Prostate gland (tissue), 2 donors: ENCODE measurements at regions not wholly inside any gene's neighbourhood (a gene's known extent, or its start where the extent isn't known, plus 50 kb on each side); places are given as distances from the start of the nearest gene placed in this dataset.

ENCODE experiments used
- DNase-seq: peaks from one replicate; pipeline ENCODE4 v3.0.0-alpha.2; 2019; ENCODE audit warnings: low spot score
- H3K27ac ChIP-seq, 2 donors: fragments of 200-600 bp; sonication (generic); 2 replicates each; pipeline ENCODE4 v1.5.1; 2017 to 2019
- H3K27me3 ChIP-seq: fragments of 200-600 bp; sonication (generic); replicated peaks from 2 replicates; pipeline ENCODE4 v1.5.1; 2019; ENCODE audit not compliant: insufficient read depth
- H3K36me3 ChIP-seq, 2 donors: fragments of 200-600 bp; sonication (generic); 1 replicate in 1 of 2; 2 replicates in 1 of 2; pipeline versions ENCODE4 v1.5.1 to v1.8.1; 2017 to 2019
- H3K4me1 ChIP-seq: fragments of 200-600 bp; sonication (generic); replicated peaks from 2 replicates; pipeline ENCODE4 v1.5.1; 2019
- H3K4me3 ChIP-seq, 2 donors: fragments of 200-600 bp; sonication (generic); 2 replicates each; pipeline ENCODE4 v1.5.1; 2017 to 2019
- H3K9me3 ChIP-seq: fragments of 200-600 bp; sonication (generic); 2 replicates; pipeline ENCODE4 v1.5.1; 2017
- POLR2A ChIP-seq: fragments of 450-650 bp; IDR thresholded peaks from one replicate; pipeline ENCODE4 v1.6.1; 2016; ENCODE audit warnings: antibody characterized with exemption, mild to moderate bottlenecking
- POLR2AphosphoS5 ChIP-seq: sonication (generic); formaldehyde crosslinking; IDR thresholded peaks from one replicate; pipeline ENCODE4 v1.6.1; 2017; ENCODE audit warnings: antibody characterized with exemption
- WGBS: methylation state at CpG from one replicate; pipeline ENCODE4 v1.1.5; 2018; 5-methylcytosine and 5-hydroxymethylcytosine counted together
- intact Hi-C: fragments of 100-400 bp; cut with DNase I; formaldehyde crosslinking; loops from one replicate; pipeline ENCODE4 v1.14.2; 2022
- TF ChIP-seq, protein P1 (sequence below), 4 experiments: fragments of 200-600 bp in 2 of 4; fragments of 450-650 bp in 2 of 4; sonication (generic) in 2 of 4; IDR thresholded peaks; 1 replicate in 3 of 4; 2 replicates in 1 of 4; pipeline ENCODE4 v1.5.1; 2016 to 2019; ENCODE audit warnings: antibody characterized with exemption in 4 of 4, mild to moderate bottlenecking in 2 of 4, moderate library complexity in 2 of 4

DNA sequence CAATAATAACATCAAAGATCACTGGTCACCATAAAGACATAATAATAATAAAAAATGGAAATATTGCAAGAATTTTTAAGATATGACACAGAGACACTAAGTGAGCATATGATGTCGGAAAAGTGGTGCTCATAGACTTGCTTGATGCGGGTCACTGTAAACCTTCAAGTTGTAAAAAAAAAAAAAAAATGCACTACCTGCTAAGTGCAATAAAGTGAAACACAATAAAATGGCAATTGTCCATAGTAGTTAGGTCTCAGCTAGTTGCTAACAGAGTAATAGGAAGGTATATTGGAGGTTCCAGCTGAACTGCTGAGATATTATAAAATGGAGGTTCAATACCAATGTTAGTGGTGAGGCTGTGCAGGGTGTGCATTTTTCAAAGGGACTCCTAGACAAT, 146.6 kb upstream of the MRPS22 start:
- no peaks in the 10 kb centered on the region for H3K9me3 ChIP-seq
- H3K27ac ChIP-seq = no peak overlapping the region
- H3K4me1 ChIP-seq = no peaks in the 10 kb centered on the region
- H3K4me3 ChIP-seq = no peak overlapping the region
- WGBS = 94% methylated on average over 2 of the region's 2 CpGs
- TF ChIP-seq POLR2A (no peak), POLR2AphosphoS5 (no peak)
- TF ChIP-seq, protein P1, sequence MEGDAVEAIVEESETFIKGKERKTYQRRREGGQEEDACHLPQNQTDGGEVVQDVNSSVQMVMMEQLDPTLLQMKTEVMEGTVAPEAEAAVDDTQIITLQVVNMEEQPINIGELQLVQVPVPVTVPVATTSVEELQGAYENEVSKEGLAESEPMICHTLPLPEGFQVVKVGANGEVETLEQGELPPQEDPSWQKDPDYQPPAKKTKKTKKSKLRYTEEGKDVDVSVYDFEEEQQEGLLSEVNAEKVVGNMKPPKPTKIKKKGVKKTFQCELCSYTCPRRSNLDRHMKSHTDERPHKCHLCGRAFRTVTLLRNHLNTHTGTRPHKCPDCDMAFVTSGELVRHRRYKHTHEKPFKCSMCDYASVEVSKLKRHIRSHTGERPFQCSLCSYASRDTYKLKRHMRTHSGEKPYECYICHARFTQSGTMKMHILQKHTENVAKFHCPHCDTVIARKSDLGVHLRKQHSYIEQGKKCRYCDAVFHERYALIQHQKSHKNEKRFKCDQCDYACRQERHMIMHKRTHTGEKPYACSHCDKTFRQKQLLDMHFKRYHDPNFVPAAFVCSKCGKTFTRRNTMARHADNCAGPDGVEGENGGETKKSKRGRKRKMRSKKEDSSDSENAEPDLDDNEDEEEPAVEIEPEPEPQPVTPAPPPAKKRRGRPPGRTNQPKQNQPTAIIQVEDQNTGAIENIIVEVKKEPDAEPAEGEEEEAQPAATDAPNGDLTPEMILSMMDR (IDR thresholded peaks at IDR 0.05) = no peak
- no peaks in the 10 kb centered on the region for H3K27me3 ChIP-seq
- DNase-seq = no peak
- no peaks in the 10 kb centered on the region for H3K36me3 ChIP-seq
- intact Hi-C loops = no loop called here

DNA sequence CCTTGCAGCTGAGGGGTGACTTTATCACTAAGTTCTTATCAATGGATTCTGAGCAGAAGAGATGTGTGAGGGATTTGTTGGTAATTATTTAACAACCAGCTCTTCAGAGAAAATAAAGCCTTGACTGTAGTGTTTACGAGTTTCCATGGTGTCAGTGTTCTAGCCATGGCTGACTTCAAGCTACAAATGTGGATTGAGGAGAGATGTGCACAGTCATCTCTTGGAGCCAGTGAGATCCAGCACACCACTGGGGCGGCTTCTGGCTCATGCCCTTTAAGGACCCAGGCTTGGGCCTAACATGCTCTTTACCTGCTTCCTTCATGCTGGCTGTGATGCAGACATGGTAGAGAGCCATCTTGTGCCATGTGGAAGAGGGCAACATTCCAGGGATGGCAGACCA, 145.6 kb upstream of the MRPS22 start:
- TF ChIP-seq POLR2A (no peak), POLR2AphosphoS5 (no peak)
- TF ChIP-seq, protein P1 (IDR thresholded peaks at IDR 0.05) = no peak
- no peak for DNase-seq
- Histone ChIP-seq H3K9me3 (no peaks in the 10 kb centered on the region), H3K36me3 (no peaks in the 10 kb centered on the region), H3K4me3 (no peak overlapping the region), H3K4me1 (no peaks in the 10 kb centered on the region), H3K27ac (no peak overlapping the region), H3K27me3 (no peaks in the 10 kb centered on the region)
- WGBS = 97% methylated on average over 2 of the region's 2 CpGs
- intact Hi-C loops = no loop called here

DNA sequence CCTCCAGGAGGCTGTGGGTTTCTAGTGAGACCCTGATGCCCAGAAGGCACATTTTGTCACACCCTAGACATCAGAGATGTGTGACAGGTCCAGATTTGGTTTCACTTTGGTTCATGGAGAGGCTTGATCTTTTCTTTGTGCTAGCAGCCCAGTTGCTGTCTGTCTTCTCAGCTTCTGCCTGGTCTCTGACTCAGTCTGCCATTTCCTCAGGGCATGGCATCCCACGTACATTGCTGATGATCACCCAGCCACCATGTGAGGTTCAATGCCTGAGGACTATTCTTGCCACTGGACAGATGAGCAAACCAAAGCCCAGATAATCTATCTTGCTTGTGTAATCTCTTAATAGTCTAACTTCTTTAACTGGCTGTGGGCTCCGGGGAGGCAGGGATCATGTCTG, 144.9 kb upstream of the MRPS22 start:
- no peaks in the 10 kb centered on the region for H3K27me3 ChIP-seq
- H3K4me3 ChIP-seq = no peak overlapping the region
- H3K4me1 ChIP-seq = no peaks in the 10 kb centered on the region
- TF ChIP-seq POLR2A (no peak), POLR2AphosphoS5 (no peak)
- TF ChIP-seq, protein P1 (IDR thresholded peaks at IDR 0.05) = no peak
- intact Hi-C loops = no loop called here
- WGBS = 100% methylated on average over 2 of the region's 2 CpGs
- no peaks in the 10 kb centered on the region for H3K9me3 ChIP-seq
- H3K27ac ChIP-seq = no peak overlapping the region
- H3K36me3 ChIP-seq = no peaks in the 10 kb centered on the region
- DNase-seq = no peak

DNA sequence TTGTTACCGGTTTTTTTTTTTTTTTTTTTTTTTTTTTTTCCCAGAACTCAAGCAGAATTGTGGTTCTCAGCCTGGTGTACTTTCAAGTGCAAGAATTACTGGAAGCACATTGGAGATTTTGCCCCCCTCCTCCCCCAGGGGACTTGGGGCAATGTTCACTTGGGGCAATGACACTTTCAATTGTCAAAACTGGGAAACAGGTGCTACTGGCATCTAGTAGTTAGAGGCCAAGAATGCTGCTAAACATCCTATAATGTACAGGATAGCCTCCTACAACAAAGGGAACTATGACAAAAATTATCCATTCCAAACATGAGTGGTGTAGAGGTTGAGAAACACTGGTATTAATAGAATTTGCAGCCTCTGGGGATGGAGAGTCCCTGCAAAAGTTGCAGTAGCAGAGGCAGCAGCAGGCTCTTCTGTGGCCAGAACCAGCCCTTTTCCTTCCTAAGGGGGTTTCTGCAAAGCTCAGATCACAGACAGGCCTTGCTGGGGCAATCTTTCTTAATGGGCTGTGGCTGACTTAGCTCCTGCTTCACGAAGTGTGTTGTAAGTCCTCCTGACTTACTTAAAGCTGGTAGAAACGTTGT, 144.3 kb upstream of the MRPS22 start:
- no peak for DNase-seq
- Histone ChIP-seq H3K27ac (no peak overlapping the region), H3K4me3 (no peak overlapping the region), H3K9me3 (no peaks in the 10 kb centered on the region), H3K4me1 (no peaks in the 10 kb centered on the region), H3K36me3 (no peaks in the 10 kb centered on the region), H3K27me3 (no peaks in the 10 kb centered on the region)
- 37% methylated on average over 3 of the region's 3 CpGs for WGBS
- intact Hi-C loops = no loop called here
- TF ChIP-seq POLR2AphosphoS5 (no peak), POLR2A (no peak)
- TF ChIP-seq, protein P1 (IDR thresholded peaks at IDR 0.05) = no peak

DNA sequence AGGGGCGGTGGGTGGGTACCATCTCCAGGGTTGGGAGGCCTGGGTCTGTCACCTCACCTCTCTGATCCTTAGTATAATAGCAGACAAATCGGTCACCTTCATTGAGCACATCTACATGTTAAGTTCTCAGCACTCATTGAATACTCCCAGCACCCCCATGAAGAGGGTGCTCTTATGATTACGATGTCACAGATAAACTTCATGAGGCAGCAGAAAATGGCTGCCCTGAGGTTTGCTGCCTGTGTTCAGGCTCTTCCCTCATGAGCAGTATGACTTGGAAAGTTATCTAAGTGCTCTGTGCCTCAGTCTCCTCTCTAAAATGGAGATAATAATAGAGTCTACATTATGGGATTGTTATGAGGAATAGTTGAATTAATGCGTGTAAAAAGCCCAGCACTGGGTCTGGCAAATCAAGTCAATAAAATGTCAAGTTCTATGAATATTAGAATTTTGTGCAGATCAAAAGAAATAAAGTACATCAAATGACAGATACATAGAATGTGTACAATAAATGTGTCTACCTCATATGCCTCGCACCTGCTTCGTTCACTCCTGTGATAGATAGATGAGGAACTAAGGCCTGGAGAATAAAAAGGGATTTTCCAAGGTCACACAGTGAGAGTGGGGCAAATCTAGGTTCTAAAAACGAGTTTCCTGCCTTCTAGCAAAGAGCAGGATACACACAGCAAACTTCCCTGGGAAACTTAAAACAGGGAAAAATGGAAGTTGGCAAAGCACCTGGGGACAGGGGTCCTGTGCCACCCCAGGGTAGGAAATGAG, 142.2 kb upstream of the MRPS22 start:
- no peak overlapping the region for H3K4me3 ChIP-seq
- DNase-seq = no peak
- H3K9me3 ChIP-seq = no peaks in the 10 kb centered on the region
- TF ChIP-seq, protein P1 (IDR thresholded peaks at IDR 0.05) = no peak
- no peak for TF ChIP-seq POLR2AphosphoS5
- TF ChIP-seq POLR2A = no peak
- no peaks in the 10 kb centered on the region for H3K36me3 ChIP-seq
- no peaks in the 10 kb centered on the region for H3K27me3 ChIP-seq
- 89% methylated on average over 7 of the region's 7 CpGs for WGBS
- H3K27ac ChIP-seq = no peak overlapping the region
- intact Hi-C loops = no loop called here
- H3K4me1 ChIP-seq = no peaks in the 10 kb centered on the region
